ENCODE measurements at regions not wholly inside any gene's neighbourhood (a gene's known extent, or its start where the extent isn't known, plus 50 kb on each side); places are given as distances from the start of the nearest gene placed in this dataset.

GRCh38 chr1:57795886-57796285, 372.0 kb upstream of the DAB1 start:
- TF ChIP-seq CTCF (conservative IDR thresholded peaks at IDR 0.05; ENCODE audit: low read depth, low read length) (no peak), EZH2 (IDR thresholded peaks at IDR 0.05; ENCODE audit: borderline replicate concordance, low read depth, low read length, poor library complexity, severe bottlenecking) (no peak)
